ENCODE measurements at regions not wholly inside any gene's neighbourhood (a gene's known extent, or its start where the extent isn't known, plus 50 kb on each side); places are given as distances from the start of the nearest gene placed in this dataset.
A peak's percentile ranks its signal among the peaks of the same experiment; 100 is the strongest.

- DNase-seq (no peak), ATAC-seq (no peak)
Observed at GRCh38 chr3:30169487-30169886, 436.9 kb upstream of the TGFBR2 start.

- ATAC-seq = no peak
- DNase-seq = no peak
Observed at GRCh38 chr3:30170681-30171438, 435.5 kb upstream of the TGFBR2 start.

GRCh38 chr3:30174357-30174756 is 432.0 kb upstream of the TGFBR2 start:
- ATAC-seq = no peak

GRCh38 chr3:30180310-30181177 is 425.9 kb upstream of the TGFBR2 start:
- DNase-seq (no peak), ATAC-seq (no peak)

More at GRCh38 chr3:30174357-30174756, 432.0 kb upstream of the TGFBR2 start:
- DNase-seq = no peak

GRCh38 chr3:30181178-30181465 is 425.3 kb upstream of the TGFBR2 start:
- no peak for DNase-seq
- ATAC-seq = no peak

GRCh38 chr3:30181581-30181980 is 424.8 kb upstream of the TGFBR2 start:
- DNase-seq (no peak), ATAC-seq (no peak)

- ATAC-seq (no peak), DNase-seq (no peak)
Observed at GRCh38 chr3:30183421-30183820, 423.0 kb upstream of the TGFBR2 start.

- ATAC-seq = no peak
- no peak for DNase-seq
Observed at GRCh38 chr3:30184091-30184810, 422.1 kb upstream of the TGFBR2 start.

- ATAC-seq (no peak), DNase-seq (no peak)
Observed at GRCh38 chr3:30185872-30186271, 420.5 kb upstream of the TGFBR2 start.

GRCh38 chr3:30186741-30187219 is 419.6 kb upstream of the TGFBR2 start:
- DNase-seq (no peak), ATAC-seq (no peak)

- DNase-seq (no peak), ATAC-seq (no peak)
Observed at GRCh38 chr3:30187366-30187765, 419.0 kb upstream of the TGFBR2 start.

- DNase-seq (no peak), ATAC-seq (no peak)
Observed at GRCh38 chr3:30188713-30189112, 417.7 kb upstream of the TGFBR2 start.

- ATAC-seq = no peak
- no peak for DNase-seq
Observed at GRCh38 chr3:30189900-30190299, 416.5 kb upstream of the TGFBR2 start.

- ATAC-seq (no peak), DNase-seq (no peak)
Observed at GRCh38 chr3:30193625-30194044, 412.8 kb upstream of the TGFBR2 start.

- DNase-seq (no peak), ATAC-seq (no peak)
Observed at GRCh38 chr3:30195352-30195751, 411.0 kb upstream of the TGFBR2 start.

- ATAC-seq = no peak
- no peak for DNase-seq
Observed at GRCh38 chr3:30198162-30198561, 408.2 kb upstream of the TGFBR2 start.

GRCh38 chr3:30199096-30199759 is 407.2 kb upstream of the TGFBR2 start:
- DNase-seq (peak; percentile 77), ATAC-seq (no peak)

- DNase-seq (no peak), ATAC-seq (no peak)
Observed at GRCh38 chr3:30199855-30200254, 406.5 kb upstream of the TGFBR2 start.

GRCh38 chr3:30201715-30202114 is 404.7 kb upstream of the TGFBR2 start:
- ATAC-seq (no peak), DNase-seq (no peak)

GRCh38 chr3:30203301-30203700 is 403.1 kb upstream of the TGFBR2 start:
- ATAC-seq (no peak), DNase-seq (no peak)

GRCh38 chr3:30204126-30204525 is 402.3 kb upstream of the TGFBR2 start:
- ATAC-seq = no peak
- no peak for DNase-seq

- DNase-seq (no peak), ATAC-seq (no peak)
Observed at GRCh38 chr3:30206051-30206450, 400.4 kb upstream of the TGFBR2 start.
